ENCODE measurements at regions not wholly inside any gene's neighbourhood (a gene's known extent, or its start where the extent isn't known, plus 50 kb on each side); places are given as distances from the start of the nearest gene placed in this dataset.
"Not testable (repeated sequence)": the region's sequence is repeated elsewhere in the genome, so short reads cannot be mapped to it uniquely, and the experiment has no call there.

GRCh38 chr2:200201839-200202238, 104.7 kb upstream of the SPATS2L start:
- TF ChIP-seq, protein P1, sequence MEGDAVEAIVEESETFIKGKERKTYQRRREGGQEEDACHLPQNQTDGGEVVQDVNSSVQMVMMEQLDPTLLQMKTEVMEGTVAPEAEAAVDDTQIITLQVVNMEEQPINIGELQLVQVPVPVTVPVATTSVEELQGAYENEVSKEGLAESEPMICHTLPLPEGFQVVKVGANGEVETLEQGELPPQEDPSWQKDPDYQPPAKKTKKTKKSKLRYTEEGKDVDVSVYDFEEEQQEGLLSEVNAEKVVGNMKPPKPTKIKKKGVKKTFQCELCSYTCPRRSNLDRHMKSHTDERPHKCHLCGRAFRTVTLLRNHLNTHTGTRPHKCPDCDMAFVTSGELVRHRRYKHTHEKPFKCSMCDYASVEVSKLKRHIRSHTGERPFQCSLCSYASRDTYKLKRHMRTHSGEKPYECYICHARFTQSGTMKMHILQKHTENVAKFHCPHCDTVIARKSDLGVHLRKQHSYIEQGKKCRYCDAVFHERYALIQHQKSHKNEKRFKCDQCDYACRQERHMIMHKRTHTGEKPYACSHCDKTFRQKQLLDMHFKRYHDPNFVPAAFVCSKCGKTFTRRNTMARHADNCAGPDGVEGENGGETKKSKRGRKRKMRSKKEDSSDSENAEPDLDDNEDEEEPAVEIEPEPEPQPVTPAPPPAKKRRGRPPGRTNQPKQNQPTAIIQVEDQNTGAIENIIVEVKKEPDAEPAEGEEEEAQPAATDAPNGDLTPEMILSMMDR (IDR thresholded peaks at IDR 0.05; ENCODE audit: low read length): not testable (repeated sequence)
- TF ChIP-seq EZH2 (IDR thresholded peaks at IDR 0.05; ENCODE audit: borderline replicate concordance, low read length): not testable (repeated sequence)

All from OCI-LY1 (cell line).